ENCODE measurements at regions not wholly inside any gene's neighbourhood (a gene's known extent, or its start where the extent isn't known, plus 50 kb on each side); places are given as distances from the start of the nearest gene placed in this dataset.
"Not testable (repeated sequence)": the region's sequence is repeated elsewhere in the genome, so short reads cannot be mapped to it uniquely, and the experiment has no call there.

- no peak for DNase-seq (ENCODE audit: low read depth, low spot score)
- no peaks in the 10 kb centered on the region for H3K27me3 ChIP-seq (ENCODE audit: insufficient read depth, insufficient read length)
These were observed 68.2 kb upstream of the BMAL1 start for GRCh38 chr11:13209379-13209778.

DNA sequence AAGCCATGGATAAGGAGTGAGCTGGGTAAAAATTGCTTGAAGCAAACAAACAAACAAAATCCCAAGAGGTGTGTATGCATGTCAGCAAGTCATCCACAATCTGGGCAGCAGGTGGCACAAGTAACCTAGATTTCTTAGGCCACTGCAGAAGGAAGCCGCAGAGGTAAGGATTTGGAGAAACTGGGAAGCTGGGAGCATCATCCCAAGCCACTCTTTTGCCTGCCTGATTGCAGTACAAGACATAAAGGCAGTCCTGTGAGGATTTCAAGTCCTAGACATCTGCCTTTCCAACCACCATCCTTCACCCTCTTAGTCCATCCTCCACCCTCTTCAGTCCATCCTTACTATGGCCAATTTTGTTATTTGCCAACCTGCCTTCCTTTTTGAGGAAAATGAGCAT lies 67.2 kb upstream of the BMAL1 start:
- H3K9ac ChIP-seq (ENCODE audit: insufficient read length, low read depth) = no peak overlapping the region
- no peaks in the 10 kb centered on the region for H3K36me3 ChIP-seq (ENCODE audit: insufficient read depth, insufficient read length, low read length)
- no peak overlapping the region for H3K4me3 ChIP-seq (ENCODE audit: insufficient read length, low read depth)
- no peaks in the 10 kb centered on the region for H3K4me1 ChIP-seq (ENCODE audit: insufficient read depth, insufficient read length)
- no peaks in the 10 kb centered on the region for H3K27me3 ChIP-seq (ENCODE audit: insufficient read depth, insufficient read length)
- peak; percentile 70 for DNase-seq (ENCODE audit: low read depth, low spot score)
- TF ChIP-seq ZNF274 (IDR thresholded peaks at IDR 0.05; ENCODE audit: low read depth, low read length) (no peak), YY1 (IDR thresholded peaks at IDR 0.05; ENCODE audit: insufficient read depth, insufficient read length) (no peak), SUZ12 (IDR thresholded peaks at IDR 0.05; ENCODE audit: extremely low read depth, insufficient read depth, insufficient read length) (no peak)
- H3K9me3 ChIP-seq (ENCODE audit: insufficient read depth, low read length) = no peaks in the 10 kb centered on the region

More at GRCh38 chr11:13209379-13209778, 68.2 kb upstream of the BMAL1 start:
- H3K4me3 ChIP-seq (ENCODE audit: insufficient read length, low read depth) = no peak overlapping the region
- TF ChIP-seq YY1 (IDR thresholded peaks at IDR 0.05; ENCODE audit: insufficient read depth, insufficient read length) (no peak), SUZ12 (IDR thresholded peaks at IDR 0.05; ENCODE audit: extremely low read depth, insufficient read depth, insufficient read length) (no peak), ZNF274 (IDR thresholded peaks at IDR 0.05; ENCODE audit: low read depth, low read length) (no peak)
- no peak overlapping the region for H3K9ac ChIP-seq (ENCODE audit: insufficient read length, low read depth)
- H3K36me3 ChIP-seq (ENCODE audit: insufficient read depth, insufficient read length, low read length) = no peaks in the 10 kb centered on the region
- H3K4me1 ChIP-seq (ENCODE audit: insufficient read depth, insufficient read length) = no peaks in the 10 kb centered on the region
- H3K9me3 ChIP-seq (ENCODE audit: insufficient read depth, low read length) = no peaks in the 10 kb centered on the region

DNA sequence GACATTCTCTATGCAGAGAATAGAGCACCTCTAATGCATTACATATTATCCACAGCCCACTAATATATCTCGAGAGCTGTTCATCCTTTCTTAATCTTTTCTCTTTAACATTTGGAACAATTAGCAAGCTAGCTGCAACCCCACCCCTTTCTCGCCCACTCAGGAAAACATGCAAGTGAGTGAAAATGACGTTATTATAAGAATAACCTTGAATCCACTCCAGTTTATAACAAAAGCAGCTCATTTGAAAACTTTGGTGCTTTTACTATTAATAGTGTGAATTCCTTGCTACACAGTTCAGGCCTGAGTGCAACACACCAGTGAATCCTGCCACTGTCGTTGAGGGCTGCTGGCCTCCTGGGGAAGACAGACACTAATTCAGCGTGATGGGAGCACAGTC lies 63.3 kb upstream of the BMAL1 start:
- H3K4me1 ChIP-seq (ENCODE audit: insufficient read depth, insufficient read length) = no peaks in the 10 kb centered on the region
- H3K9me3 ChIP-seq (ENCODE audit: insufficient read depth, low read length) = no peaks in the 10 kb centered on the region
- H3K36me3 ChIP-seq (ENCODE audit: insufficient read depth, insufficient read length, low read length) = no peaks in the 10 kb centered on the region
- no peak overlapping the region for H3K9ac ChIP-seq (ENCODE audit: insufficient read length, low read depth)
- DNase-seq (ENCODE audit: low read depth, low spot score) = no peak
- H3K27me3 ChIP-seq (ENCODE audit: insufficient read depth, insufficient read length) = no peaks in the 10 kb centered on the region
- TF ChIP-seq YY1 (IDR thresholded peaks at IDR 0.05; ENCODE audit: insufficient read depth, insufficient read length) (no peak), SUZ12 (IDR thresholded peaks at IDR 0.05; ENCODE audit: extremely low read depth, insufficient read depth, insufficient read length) (no peak), ZNF274 (IDR thresholded peaks at IDR 0.05; ENCODE audit: low read depth, low read length) (no peak)
- no peak overlapping the region for H3K4me3 ChIP-seq (ENCODE audit: insufficient read length, low read depth)

DNA sequence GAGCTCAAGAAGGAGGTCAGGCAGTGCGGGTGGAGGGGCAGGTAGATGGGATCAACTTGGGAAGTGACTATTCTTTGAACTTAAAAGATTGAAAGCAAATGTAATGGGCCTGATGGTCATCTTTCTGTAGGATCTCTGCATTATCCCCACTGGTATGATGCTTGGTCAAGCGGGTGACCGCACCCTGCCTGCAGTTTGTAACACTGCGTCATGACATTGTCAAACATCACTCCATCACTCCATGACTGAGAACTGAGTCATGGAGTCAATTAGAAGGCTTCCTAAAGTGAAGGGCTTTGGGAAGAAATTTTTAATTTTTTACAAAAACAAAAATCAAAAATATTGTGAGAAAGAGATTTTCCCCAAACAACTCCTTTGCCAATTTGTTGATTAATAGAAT lies 62.4 kb upstream of the BMAL1 start:
- Histone ChIP-seq H3K4me1 (ENCODE audit: insufficient read depth, insufficient read length) (no peaks in the 10 kb centered on the region), H3K27me3 (ENCODE audit: insufficient read depth, insufficient read length) (no peaks in the 10 kb centered on the region), H3K36me3 (ENCODE audit: insufficient read depth, insufficient read length, low read length) (no peaks in the 10 kb centered on the region), H3K4me3 (ENCODE audit: insufficient read length, low read depth) (no peak overlapping the region), H3K9ac (ENCODE audit: insufficient read length, low read depth) (no peak overlapping the region), H3K9me3 (ENCODE audit: insufficient read depth, low read length) (no peaks in the 10 kb centered on the region)
- TF ChIP-seq YY1 (IDR thresholded peaks at IDR 0.05; ENCODE audit: insufficient read depth, insufficient read length) (no peak), SUZ12 (IDR thresholded peaks at IDR 0.05; ENCODE audit: extremely low read depth, insufficient read depth, insufficient read length) (no peak), ZNF274 (IDR thresholded peaks at IDR 0.05; ENCODE audit: low read depth, low read length) (no peak)
- no peak for DNase-seq (ENCODE audit: low read depth, low spot score)

DNA sequence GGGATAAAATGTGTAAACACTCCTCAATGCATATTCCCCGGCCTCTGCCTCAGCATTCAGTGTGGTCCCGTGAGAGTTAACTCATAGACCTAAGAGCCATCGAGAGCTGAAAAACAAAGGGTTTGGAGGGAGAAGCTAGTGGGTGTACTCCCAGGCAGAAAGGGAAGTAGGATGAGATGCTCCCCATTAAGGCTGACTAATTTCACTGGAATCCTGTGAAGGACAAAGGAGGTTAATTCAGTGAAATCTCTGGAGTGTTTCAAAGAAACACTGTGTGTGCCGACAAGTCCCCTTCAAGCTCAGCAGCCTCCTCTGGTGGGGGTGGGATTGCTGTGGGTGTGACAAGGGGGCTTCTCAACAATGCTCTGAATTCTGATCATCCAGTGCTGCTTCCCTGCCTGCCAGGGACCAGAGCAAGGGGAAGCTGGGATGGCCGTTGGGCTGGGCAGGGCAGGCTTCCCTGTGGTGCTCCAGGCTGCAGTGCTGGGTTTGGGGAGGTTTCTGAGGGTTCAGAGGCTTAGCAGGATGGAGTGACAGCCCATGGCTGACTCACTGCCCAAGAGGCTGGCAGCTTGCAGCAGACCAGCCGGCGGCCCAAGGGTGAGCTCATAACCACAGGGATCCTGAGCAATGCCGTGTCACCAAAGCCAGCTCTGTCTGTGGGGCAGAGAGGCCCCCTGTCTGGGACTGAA lies 61.4 kb upstream of the BMAL1 start:
- peak; percentile 70 for DNase-seq (ENCODE audit: low read depth, low spot score)
- no peaks in the 10 kb centered on the region for H3K27me3 ChIP-seq (ENCODE audit: insufficient read depth, insufficient read length)
- H3K9ac ChIP-seq (ENCODE audit: insufficient read length, low read depth) = peak overlapping the region; percentile 21
- TF ChIP-seq YY1 (IDR thresholded peaks at IDR 0.05; ENCODE audit: insufficient read depth, insufficient read length) = peak; percentile 20
- TF ChIP-seq ZNF274 (IDR thresholded peaks at IDR 0.05; ENCODE audit: low read depth, low read length) = no peak
- TF ChIP-seq SUZ12 (IDR thresholded peaks at IDR 0.05; ENCODE audit: extremely low read depth, insufficient read depth, insufficient read length) = no peak
- H3K9me3 ChIP-seq (ENCODE audit: insufficient read depth, low read length) = no peaks in the 10 kb centered on the region
- H3K4me3 ChIP-seq (ENCODE audit: insufficient read length, low read depth) = no peak overlapping the region
- H3K4me1 ChIP-seq (ENCODE audit: insufficient read depth, insufficient read length) = no peaks in the 10 kb centered on the region
- H3K36me3 ChIP-seq (ENCODE audit: insufficient read depth, insufficient read length, low read length) = no peaks in the 10 kb centered on the region

GRCh38 chr11:13216711-13217075 lies 60.9 kb upstream of the BMAL1 start:
- DNase-seq (ENCODE audit: low read depth, low spot score) = no peak
- Histone ChIP-seq H3K4me3 (ENCODE audit: insufficient read length, low read depth) (no peak overlapping the region), H3K9me3 (ENCODE audit: insufficient read depth, low read length) (no peaks in the 10 kb centered on the region), H3K27me3 (ENCODE audit: insufficient read depth, insufficient read length) (no peaks in the 10 kb centered on the region), H3K36me3 (ENCODE audit: insufficient read depth, insufficient read length, low read length) (no peaks in the 10 kb centered on the region), H3K9ac (ENCODE audit: insufficient read length, low read depth) (no peak overlapping the region), H3K4me1 (ENCODE audit: insufficient read depth, insufficient read length) (no peaks in the 10 kb centered on the region)
- no peak for TF ChIP-seq YY1 (IDR thresholded peaks at IDR 0.05; ENCODE audit: insufficient read depth, insufficient read length)
- TF ChIP-seq SUZ12 (IDR thresholded peaks at IDR 0.05; ENCODE audit: extremely low read depth, insufficient read depth, insufficient read length) = no peak
- no peak for TF ChIP-seq ZNF274 (IDR thresholded peaks at IDR 0.05; ENCODE audit: low read depth, low read length)

DNA sequence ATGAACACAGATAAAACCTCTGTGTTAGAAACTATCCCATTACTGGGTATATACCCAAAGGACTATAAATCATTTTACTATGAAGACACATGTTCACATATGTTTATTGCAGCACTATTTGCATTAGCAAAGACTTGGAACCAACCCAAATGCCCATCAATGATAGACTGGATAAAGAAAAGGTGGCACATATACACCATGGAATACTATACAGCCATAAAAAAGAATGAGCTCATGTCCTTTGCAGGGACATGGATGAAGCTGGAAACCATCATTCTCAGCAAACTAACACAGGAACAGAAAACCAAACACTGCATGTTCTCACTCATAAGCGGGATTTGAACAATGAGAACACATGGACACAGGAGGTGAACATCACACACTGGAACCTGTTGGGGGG lies 58.9 kb upstream of the BMAL1 start:
- not testable (repeated sequence) for DNase-seq (ENCODE audit: low read depth, low spot score); H3K4me1 ChIP-seq (ENCODE audit: insufficient read depth, insufficient read length); H3K36me3 ChIP-seq (ENCODE audit: insufficient read depth, insufficient read length, low read length)

More for the DNA sequence above, 58.9 kb upstream of the BMAL1 start:
- H3K4me3 ChIP-seq (ENCODE audit: insufficient read length, low read depth); H3K9me3 ChIP-seq (ENCODE audit: insufficient read depth, low read length); H3K9ac ChIP-seq (ENCODE audit: insufficient read length, low read depth); H3K27me3 ChIP-seq (ENCODE audit: insufficient read depth, insufficient read length): not testable (repeated sequence)
